IMR-90 (cell line): ENCODE measurements at regions not wholly inside any gene's neighbourhood (a gene's known extent, or its start where the extent isn't known, plus 50 kb on each side); places are given as distances from the start of the nearest gene placed in this dataset.

Experiments
- ATAC-seq: fragments of 200-7000 bp; cut with Tn5 transposase; 2 replicates; pipeline ENCODE4 v1.9.1; 2020; ENCODE audit warnings: low read depth, mild to moderate bottlenecking, moderate library complexity
- BruUV-seq: library from RNA; stranded (reverse); fragments of 400-500 nt; replicated peaks from 2 replicates; lab custom pipeline; 2021; lab: Mats Ljungman, UMichigan
- CTCF ChIA-PET: fragments of 300-600 bp; formaldehyde crosslinking; extraction: SDS; loops from one replicate; lab custom pipeline; 2021; ENCODE audit warnings: antibody characterized with exemption; lab: Yijun Ruan, JAX
- POLR2A ChIA-PET: fragments of 300-600 bp; sonication (Branson Sonifier 250); formaldehyde crosslinking; loops from one replicate; lab custom pipeline; 2022; ENCODE audit warnings: antibody characterized with exemption; ENCODE audit not compliant: unreplicated experiment; lab: Charles Lee
- DNase-seq: peaks from one replicate; pipeline ENCODE4 v3.0.0; 2013
- H2AFZ ChIP-seq: replicated peaks from 2 replicates; pipeline ENCODE3; 2013; ENCODE audit warnings: low read length, mild to moderate bottlenecking; ENCODE audit not compliant: poor library complexity
- H2AK5ac ChIP-seq: 2 replicates; pipeline ENCODE4 v1.6.1; 2013; ENCODE audit warnings: low read depth, low read length, inconsistent platforms
- H2AK9ac ChIP-seq: replicated peaks from 2 replicates; pipeline ENCODE3; 2013; ENCODE audit warnings: mild to moderate bottlenecking, low read depth, low read length, moderate library complexity; ENCODE audit not compliant: poor library complexity
- H2BK120ac ChIP-seq: 2 replicates; pipeline ENCODE4 v1.6.1; 2013; ENCODE audit warnings: low read depth, low read length, inconsistent platforms
- H2BK15ac ChIP-seq: 3 replicates; pipeline ENCODE4 v1.6.1; 2013; ENCODE audit warnings: low read depth, low read length, inconsistent platforms
- H2BK20ac ChIP-seq: 2 replicates; pipeline ENCODE4 v1.6.1; 2013; ENCODE audit warnings: low read depth, mild to moderate bottlenecking, inconsistent platforms, low read length, moderate library complexity
- H2BK5ac ChIP-seq: 2 replicates; pipeline ENCODE4 v1.6.1; 2013; ENCODE audit warnings: mild to moderate bottlenecking, low read depth, low read length, inconsistent platforms; ENCODE audit not compliant: poor library complexity, severe bottlenecking
- H3K14ac ChIP-seq: replicated peaks from 2 replicates; pipeline ENCODE4 v1.6.1; 2013; ENCODE audit warnings: low read depth, low read length, inconsistent platforms
- H3K18ac ChIP-seq: 2 replicates; pipeline ENCODE4 v1.6.1; 2013; ENCODE audit warnings: low read depth, low read length, control low read depth
- H3K23ac ChIP-seq: 2 replicates; pipeline ENCODE4 v1.6.1; 2013; ENCODE audit warnings: low read depth, low read length, inconsistent platforms
- H3K27ac ChIP-seq: 2 replicates; pipeline ENCODE4 v1.5.1; 2013; ENCODE audit warnings: mild to moderate bottlenecking, control low read depth, low read length; ENCODE audit not compliant: insufficient read depth
- H3K27me3 ChIP-seq: 2 replicates; pipeline ENCODE4 v1.6.1; 2013; ENCODE audit warnings: low read length; ENCODE audit not compliant: control insufficient read depth, insufficient read depth
- H3K36me3 ChIP-seq: 2 replicates; pipeline ENCODE4 v1.6.1; 2013; ENCODE audit warnings: low read length, mixed read lengths; ENCODE audit not compliant: control insufficient read depth, insufficient read depth
- H3K4ac ChIP-seq: 2 replicates; pipeline ENCODE4 v1.6.1; 2013; ENCODE audit warnings: low read depth, low read length, inconsistent platforms
- H3K4me1 ChIP-seq: 2 replicates; pipeline ENCODE4 v1.6.1; 2013; ENCODE audit warnings: low read length, mixed read lengths; ENCODE audit not compliant: control insufficient read depth, insufficient read depth
- H3K4me2 ChIP-seq: 2 replicates; pipeline ENCODE4 v1.6.1; 2013; ENCODE audit warnings: low read depth, mild to moderate bottlenecking, control low read depth, low read length, moderate library complexity
- H3K4me3 ChIP-seq: 2 replicates; pipeline ENCODE4 v1.5.1; 2013; ENCODE audit warnings: low read depth, mild to moderate bottlenecking, control low read depth, low read length, moderate library complexity; ENCODE audit not compliant: insufficient read depth
- H3K56ac ChIP-seq: 2 replicates; pipeline ENCODE4 v1.6.1; 2013; ENCODE audit warnings: low read length, inconsistent platforms; ENCODE audit not compliant: insufficient read depth; ENCODE audit errors: extremely low read depth
- H3K79me1 ChIP-seq, 2 experiments: 2 replicates each; pipeline ENCODE4 v1.6.1; 2013; ENCODE audit warnings: low read length in 2 of 2, inconsistent platforms in 1 of 2, low read depth in 1 of 2
- H3K9ac ChIP-seq: 2 replicates; pipeline ENCODE4 v1.6.1; 2013; ENCODE audit warnings: low read depth, low read length, control low read depth
- H3K9me1 ChIP-seq: 2 replicates; pipeline ENCODE4 v1.6.1; 2013; ENCODE audit warnings: low read length, inconsistent platforms; ENCODE audit not compliant: insufficient read depth
- H3K9me3 ChIP-seq: 2 replicates; pipeline ENCODE4 v1.6.1; 2013; ENCODE audit warnings: low read length; ENCODE audit not compliant: control insufficient read depth, insufficient read depth
- H4K20me1 ChIP-seq: 2 replicates; pipeline ENCODE4 v1.6.1; 2013; ENCODE audit warnings: low read length, inconsistent platforms; ENCODE audit not compliant: insufficient read depth
- H4K5ac ChIP-seq: 2 replicates; pipeline ENCODE4 v1.6.1; 2013; ENCODE audit warnings: mild to moderate bottlenecking, low read depth, low read length, control low read depth
- H4K8ac ChIP-seq, 2 experiments: 2 replicates each; pipeline ENCODE4 v1.6.1; 2013; ENCODE audit warnings: low read depth in 2 of 2, low read length in 2 of 2, control low read depth in 1 of 2, inconsistent platforms in 1 of 2
- H4K91ac ChIP-seq: 2 replicates; pipeline ENCODE4 v1.6.1; 2013; ENCODE audit warnings: low read depth, low read length, inconsistent platforms; ENCODE audit not compliant: insufficient read depth
- CHD1 ChIP-seq: IDR thresholded peaks from 2 replicates; pipeline ENCODE4 v1.6.1; 2012; ENCODE audit warnings: low read depth, low read length, improper control_type of control experiment
- FOS ChIP-seq: fragments of 150-350 bp; IDR thresholded peaks from 2 replicates; pipeline ENCODE4 v1.6.1; 2016; ENCODE audit warnings: low read depth, low read length
- MAFK ChIP-seq: IDR thresholded peaks from 2 replicates; pipeline ENCODE4 v1.6.1; 2012; ENCODE audit warnings: low read depth, low read length, improper control_type of control experiment
- POLR2A ChIP-seq: IDR thresholded peaks from 2 replicates; pipeline ENCODE4 v1.6.1; 2012; ENCODE audit warnings: mild to moderate bottlenecking, low read depth, low read length
- RFX5 ChIP-seq: IDR thresholded peaks from 2 replicates; pipeline ENCODE4 v1.8.0; 2012; ENCODE audit warnings: low read depth, mild to moderate bottlenecking, low read length, moderate library complexity
- SMC3 ChIP-seq: fragments of 150-350 bp; IDR thresholded peaks from 2 replicates; pipeline ENCODE4 v1.6.1; 2016; ENCODE audit warnings: low read depth, mild to moderate bottlenecking, antibody characterized with exemption, low read length, moderate library complexity
- WGBS, 2 experiments: methylation state at CpG; one replicate each; pipeline versions ENCODE4 v1.1.5 to v1.1.7; 2013; ENCODE audit warnings: missing lambda C conversion rate in 2 of 2; ENCODE audit not compliant: insufficient read length in 1 of 2; ENCODE audit errors: extremely low coverage in 2 of 2; 5-methylcytosine and 5-hydroxymethylcytosine counted together
- dilution Hi-C: fragments of 300-500 bp; cut with HindIII; formaldehyde crosslinking; loops from one replicate; pipeline ENCODE4 v1.14.3; 2018; ENCODE audit warnings: low sequenced_read_pairs; ENCODE audit not compliant: unreplicated experiment
- in situ Hi-C: fragments of 300-500 bp; cut with MboI; formaldehyde crosslinking; loops from 3 replicates; pipeline ENCODE4 v1.14.3; 2019; ENCODE audit warnings: low sequenced_read_pairs, inconsistent platforms, mixed read lengths
- intact Hi-C: fragments of 100-400 bp; cut with micrococcal nuclease; formaldehyde crosslinking; loops from 2 replicates; pipeline ENCODE4 v1.10.0; 2022
- TF ChIP-seq, protein P1 (sequence below): conservative IDR thresholded peaks from 2 replicates; pipeline ENCODE4 v1.5.1; 2012; ENCODE audit warnings: mild to moderate bottlenecking, low read depth, low read length, improper control_type of control experiment

DNA sequence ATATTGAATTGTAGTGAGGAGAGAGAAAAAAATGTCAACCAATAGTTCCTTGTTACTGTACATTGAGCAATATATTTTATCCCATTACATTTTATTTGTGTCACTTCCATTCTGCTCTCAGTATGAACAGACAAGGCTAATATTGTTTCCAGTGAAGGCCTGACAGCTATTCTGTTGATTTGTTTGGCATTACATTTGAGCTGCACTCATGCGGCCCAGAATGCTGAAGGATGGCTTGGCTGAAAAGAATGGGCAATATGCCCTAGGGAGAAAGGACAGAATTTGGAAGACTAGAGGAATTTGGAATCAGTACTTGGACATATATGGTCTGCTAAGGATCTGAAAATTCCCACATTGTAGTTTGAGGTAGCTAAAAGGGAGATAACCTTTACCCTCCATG is 1294.4 kb downstream of the CDH8 start:
- no peak overlapping the region for H3K14ac ChIP-seq
- WGBS, 2 experiments = no CpG with 5 or more reads among the region's 1 CpG
- H3K9ac ChIP-seq = no peak overlapping the region
- H2AFZ ChIP-seq = no peak overlapping the region
- H3K4ac ChIP-seq = no peak overlapping the region
- no peak overlapping the region for H3K23ac ChIP-seq
- CTCF ChIA-PET = no interaction called here
- H3K18ac ChIP-seq = no peak overlapping the region
- H4K91ac ChIP-seq = no peak overlapping the region
- H2AK9ac ChIP-seq = no peak overlapping the region
- POLR2A ChIA-PET = no interaction called here
- H2BK15ac ChIP-seq = no peak overlapping the region
- DNase-seq (no peak), ATAC-seq (no peak)
- no peak overlapping the region for H2BK20ac ChIP-seq
- in situ Hi-C loops = no loop called here
- dilution Hi-C loops = no loop called here
- H2BK5ac ChIP-seq = no peak overlapping the region
- H2BK120ac ChIP-seq = no peak overlapping the region
- intact Hi-C loops = no loop called here
- H3K36me3 ChIP-seq = no peaks in the 10 kb centered on the region
- no TSS peak for BruUV-seq
- no peak overlapping the region for H3K4me2 ChIP-seq
- H4K8ac ChIP-seq = no peak overlapping the region
- no peak overlapping the region for H3K4me3 ChIP-seq
- H3K27ac ChIP-seq = no peak overlapping the region
- no peak overlapping the region for H4K5ac ChIP-seq
- no peaks in the 10 kb centered on the region for H4K20me1 ChIP-seq
- TF ChIP-seq RFX5 (no peak), POLR2A (no peak), MAFK (no peak), SMC3 (no peak), FOS (no peak), CHD1 (no peak)
- TF ChIP-seq, protein P1, sequence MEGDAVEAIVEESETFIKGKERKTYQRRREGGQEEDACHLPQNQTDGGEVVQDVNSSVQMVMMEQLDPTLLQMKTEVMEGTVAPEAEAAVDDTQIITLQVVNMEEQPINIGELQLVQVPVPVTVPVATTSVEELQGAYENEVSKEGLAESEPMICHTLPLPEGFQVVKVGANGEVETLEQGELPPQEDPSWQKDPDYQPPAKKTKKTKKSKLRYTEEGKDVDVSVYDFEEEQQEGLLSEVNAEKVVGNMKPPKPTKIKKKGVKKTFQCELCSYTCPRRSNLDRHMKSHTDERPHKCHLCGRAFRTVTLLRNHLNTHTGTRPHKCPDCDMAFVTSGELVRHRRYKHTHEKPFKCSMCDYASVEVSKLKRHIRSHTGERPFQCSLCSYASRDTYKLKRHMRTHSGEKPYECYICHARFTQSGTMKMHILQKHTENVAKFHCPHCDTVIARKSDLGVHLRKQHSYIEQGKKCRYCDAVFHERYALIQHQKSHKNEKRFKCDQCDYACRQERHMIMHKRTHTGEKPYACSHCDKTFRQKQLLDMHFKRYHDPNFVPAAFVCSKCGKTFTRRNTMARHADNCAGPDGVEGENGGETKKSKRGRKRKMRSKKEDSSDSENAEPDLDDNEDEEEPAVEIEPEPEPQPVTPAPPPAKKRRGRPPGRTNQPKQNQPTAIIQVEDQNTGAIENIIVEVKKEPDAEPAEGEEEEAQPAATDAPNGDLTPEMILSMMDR = no peak
- H3K4me1 ChIP-seq = no peaks in the 10 kb centered on the region
- peaks cover 2% of the 10 kb centered on the region; the same call in 1 of the 2 replicates for H3K9me3 ChIP-seq
- no peaks in the 10 kb centered on the region for H3K27me3 ChIP-seq
- H3K9me1 ChIP-seq = no peaks in the 10 kb centered on the region
- no peaks in the 10 kb centered on the region for H3K79me1 ChIP-seq
- H3K56ac ChIP-seq = no peak overlapping the region
- H2AK5ac ChIP-seq = no peak overlapping the region
